ENCODE measurements at regions not wholly inside any gene's neighbourhood (a gene's known extent, or its start where the extent isn't known, plus 50 kb on each side); places are given as distances from the start of the nearest gene placed in this dataset.
A peak's percentile ranks its signal among the peaks of the same experiment; 100 is the strongest.

DNA sequence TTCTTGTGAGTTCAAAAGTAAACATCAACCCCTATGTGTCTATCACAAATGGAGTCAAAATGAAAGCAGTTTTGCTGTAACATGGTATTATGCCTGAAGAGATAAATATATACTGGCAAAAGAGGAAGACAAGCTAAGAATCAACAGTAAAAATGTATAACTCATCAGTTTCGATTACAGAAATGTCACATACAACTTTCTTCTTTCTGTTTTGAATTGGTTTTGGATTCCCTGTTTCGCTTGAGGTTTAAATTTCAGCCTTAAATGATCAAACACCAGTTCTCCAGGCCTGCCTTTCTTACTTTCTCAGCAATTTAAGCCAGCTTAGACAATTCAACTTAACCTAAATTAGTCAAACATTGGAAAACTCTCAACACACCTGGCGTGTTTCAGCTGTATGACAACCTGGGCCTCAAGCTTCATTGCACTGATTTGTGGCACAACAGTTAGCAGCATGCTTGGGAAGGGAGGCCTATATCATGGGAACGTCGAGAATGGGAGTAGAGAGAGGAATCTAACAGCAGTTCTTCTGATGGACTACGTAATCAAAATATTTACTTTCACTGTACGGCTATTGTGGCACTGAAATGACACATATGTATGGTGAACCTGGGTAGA lies 51.9 kb upstream of the MARCKS start:
- TF ChIP-seq, protein P1, sequence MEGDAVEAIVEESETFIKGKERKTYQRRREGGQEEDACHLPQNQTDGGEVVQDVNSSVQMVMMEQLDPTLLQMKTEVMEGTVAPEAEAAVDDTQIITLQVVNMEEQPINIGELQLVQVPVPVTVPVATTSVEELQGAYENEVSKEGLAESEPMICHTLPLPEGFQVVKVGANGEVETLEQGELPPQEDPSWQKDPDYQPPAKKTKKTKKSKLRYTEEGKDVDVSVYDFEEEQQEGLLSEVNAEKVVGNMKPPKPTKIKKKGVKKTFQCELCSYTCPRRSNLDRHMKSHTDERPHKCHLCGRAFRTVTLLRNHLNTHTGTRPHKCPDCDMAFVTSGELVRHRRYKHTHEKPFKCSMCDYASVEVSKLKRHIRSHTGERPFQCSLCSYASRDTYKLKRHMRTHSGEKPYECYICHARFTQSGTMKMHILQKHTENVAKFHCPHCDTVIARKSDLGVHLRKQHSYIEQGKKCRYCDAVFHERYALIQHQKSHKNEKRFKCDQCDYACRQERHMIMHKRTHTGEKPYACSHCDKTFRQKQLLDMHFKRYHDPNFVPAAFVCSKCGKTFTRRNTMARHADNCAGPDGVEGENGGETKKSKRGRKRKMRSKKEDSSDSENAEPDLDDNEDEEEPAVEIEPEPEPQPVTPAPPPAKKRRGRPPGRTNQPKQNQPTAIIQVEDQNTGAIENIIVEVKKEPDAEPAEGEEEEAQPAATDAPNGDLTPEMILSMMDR (IDR thresholded peaks at IDR 0.05) = no peak
- Histone ChIP-seq H3K36me3 (no peaks in the 10 kb centered on the region), H3K4me3 (no peak overlapping the region), H3K9me3 (no peaks in the 10 kb centered on the region), H3K4me1 (no peaks in the 10 kb centered on the region), H3K27ac (peak overlapping the region; percentile 12), H3K27me3 (ENCODE audit: low read depth) (no peaks in the 10 kb centered on the region)
- ATAC-seq (no peak), DNase-seq (no peak)
- intact Hi-C loops (cut with DNase I) = no loop called here

DNA sequence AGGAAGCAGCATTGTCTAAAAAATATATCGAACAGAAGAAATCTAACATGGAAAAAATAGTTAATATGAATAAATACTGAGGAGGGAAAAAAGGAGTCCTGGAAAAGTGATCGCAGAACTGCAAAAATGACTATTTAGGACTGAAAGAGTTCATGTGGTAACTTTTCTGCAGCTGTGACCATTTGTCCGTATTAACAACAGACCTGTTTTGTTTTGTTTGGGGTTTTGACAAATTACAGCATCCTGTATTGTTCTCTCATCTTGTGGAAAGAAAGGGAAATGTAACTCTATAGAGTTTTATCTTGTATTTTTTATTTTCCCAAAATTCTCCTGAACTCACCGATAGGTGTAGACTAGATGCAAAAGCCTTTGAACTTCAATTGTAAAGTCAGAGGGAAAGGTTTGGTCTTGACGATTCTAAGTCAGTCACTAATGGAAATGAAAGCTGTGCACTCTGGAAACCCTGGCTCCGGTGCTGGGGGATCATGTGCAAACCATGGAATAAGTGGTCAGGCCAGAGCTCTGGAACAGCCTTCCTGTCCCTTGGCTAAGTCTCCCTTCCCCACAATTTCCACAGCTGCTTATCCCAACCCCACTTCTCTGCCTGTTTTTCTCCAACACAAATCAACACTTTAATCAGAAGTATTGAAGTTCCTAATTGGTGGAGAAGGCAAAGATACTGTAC lies 51.2 kb upstream of the MARCKS start:
- no peak overlapping the region for H3K27ac ChIP-seq
- intact Hi-C loops (cut with DNase I) = no loop called here
- H3K4me3 ChIP-seq = no peak overlapping the region
- no peak for ATAC-seq
- no peaks in the 10 kb centered on the region for H3K9me3 ChIP-seq
- TF ChIP-seq, protein P1 (IDR thresholded peaks at IDR 0.05) = no peak
- no peaks in the 10 kb centered on the region for H3K27me3 ChIP-seq (ENCODE audit: low read depth)
- H3K36me3 ChIP-seq = no peaks in the 10 kb centered on the region
- no peak for DNase-seq
- no peaks in the 10 kb centered on the region for H3K4me1 ChIP-seq
